Activated CD4-positive, alpha-beta T cell treated with anti-CD3 and anti-CD28 coated beads, Interleukin-2, amount 10 ng/mL, durations not matched to agents 7 days and 5 days (primary cell): ENCODE measurements at regions not wholly inside any gene's neighbourhood (a gene's known extent, or its start where the extent isn't known, plus 50 kb on each side); places are given as distances from the start of the nearest gene placed in this dataset.

Experiments
- CTCF ChIA-PET: fragments of 350-600 bp; sonication (Branson Sonifier 250); formaldehyde crosslinking; loops from one replicate; lab custom pipeline; 2021; ENCODE audit warnings: antibody characterized with exemption; lab: Charles Lee
- POLR2A ChIA-PET: fragments of 350-600 bp; sonication (Branson Sonifier 250); formaldehyde crosslinking; loops from one replicate; lab custom pipeline; 2021; ENCODE audit warnings: antibody characterized with exemption; lab: Charles Lee
- DNase-seq: peaks from one replicate; pipeline ENCODE4 v3.0.0-alpha.2; 2020
- H3K27ac Mint-ChIP-seq: one replicate; pipeline ENCODE4 v1.8.0; 2021; ENCODE audit warnings: mild to moderate bottlenecking, moderate library complexity, mixed read lengths
- H3K27me3 Mint-ChIP-seq: one replicate; pipeline ENCODE4 v1.8.0; 2021; ENCODE audit warnings: mixed read lengths
- H3K36me3 Mint-ChIP-seq: one replicate; pipeline ENCODE4 v1.8.0; 2021; ENCODE audit warnings: low read depth, mixed read lengths
- H3K4me1 Mint-ChIP-seq: one replicate; pipeline ENCODE4 v1.8.0; 2021; ENCODE audit warnings: mixed read lengths
- H3K4me3 Mint-ChIP-seq: one replicate; pipeline ENCODE4 v1.8.0; 2021; ENCODE audit warnings: mild to moderate bottlenecking, moderate library complexity, mixed read lengths
- H3K9me3 Mint-ChIP-seq: one replicate; pipeline ENCODE4 v1.8.0; 2021; ENCODE audit warnings: mixed read lengths

DNA sequence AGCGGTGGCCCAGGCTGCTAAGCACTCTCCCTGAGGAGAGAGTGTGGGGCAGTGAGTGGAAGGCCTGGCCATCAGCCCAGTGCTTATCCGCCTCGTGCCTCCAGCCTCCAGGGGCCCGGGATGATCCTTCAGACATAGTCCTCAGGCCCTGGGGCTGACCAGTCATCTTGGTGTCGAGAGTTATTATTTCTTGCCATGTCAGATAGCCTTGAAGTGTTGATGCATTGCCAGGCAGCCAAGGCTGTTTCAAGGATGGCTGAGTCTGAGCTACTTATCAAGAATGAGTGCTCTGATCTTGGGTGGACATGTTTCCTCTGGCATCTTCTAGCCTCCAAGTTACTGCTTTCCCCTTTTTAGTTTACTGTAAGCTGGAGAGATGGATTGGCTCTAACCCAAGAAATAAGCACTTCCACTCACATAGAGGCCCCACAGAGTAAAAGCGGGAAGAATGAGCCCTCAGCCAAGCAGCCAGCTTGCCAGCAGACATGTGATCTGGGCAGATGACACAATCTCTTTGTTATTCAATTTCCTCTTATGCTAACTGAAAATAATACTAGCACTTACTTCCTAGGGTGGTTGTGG lies 136.5 kb upstream of the NAMPT start:
- no peak for DNase-seq
- Mint-ChIP-seq H3K36me3 (no peaks in the 10 kb centered on the region), H3K27me3 (peaks cover 3% of the 10 kb centered on the region), H3K9me3 (peaks cover 7% of the 10 kb centered on the region), H3K4me3 (no peak overlapping the region), H3K4me1 (peaks cover 17% of the 10 kb centered on the region), H3K27ac (no peak overlapping the region)
- CTCF ChIA-PET = interaction anchor here (0.6 to 1.4 kb wide), 4 partner anchors 14 to 249 kb away, joined by 3 to 5 read pairs (median 3); partner anchors contain the start of gene NAMPT
- POLR2A ChIA-PET = interaction anchor here (0.5 kb wide), 1 partner anchor 144 kb away, joined by 3 read pairs; no protein-coding TSS in a partner anchor

DNA sequence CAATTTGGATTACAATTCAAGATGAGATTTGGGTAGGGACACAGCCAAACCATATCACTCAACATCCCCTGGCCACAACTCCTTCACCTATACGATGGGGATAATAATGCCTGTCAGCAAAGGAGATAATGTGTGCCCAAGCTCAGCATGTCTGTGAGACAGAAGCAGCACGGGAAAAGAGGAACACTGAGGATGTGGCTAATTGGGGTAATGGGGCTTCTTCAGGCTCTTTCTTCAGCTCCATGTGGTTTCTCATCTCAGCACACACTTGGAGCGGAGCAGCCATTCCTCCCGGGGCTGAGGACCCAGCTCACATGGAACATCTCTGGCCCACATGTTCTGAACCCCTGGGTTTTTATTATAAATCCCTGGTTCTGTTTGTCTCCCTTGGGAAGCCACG lies 136.0 kb upstream of the NAMPT start:
- Mint-ChIP-seq H3K27me3 (peaks cover 3% of the 10 kb centered on the region), H3K27ac (no peak overlapping the region), H3K4me1 (peaks cover 17% of the 10 kb centered on the region), H3K4me3 (no peak overlapping the region), H3K36me3 (no peaks in the 10 kb centered on the region), H3K9me3 (peaks cover 9% of the 10 kb centered on the region)
- CTCF ChIA-PET = interaction anchor here (0.6 to 1.4 kb wide), 4 partner anchors 14 to 248 kb away, joined by 3 to 5 read pairs (median 4); no protein-coding TSS in a partner anchor
- POLR2A ChIA-PET = interaction anchor here (0.5 kb wide), 1 partner anchor 143 kb away, joined by 3 read pairs; no protein-coding TSS in a partner anchor
- DNase-seq = no peak

DNA sequence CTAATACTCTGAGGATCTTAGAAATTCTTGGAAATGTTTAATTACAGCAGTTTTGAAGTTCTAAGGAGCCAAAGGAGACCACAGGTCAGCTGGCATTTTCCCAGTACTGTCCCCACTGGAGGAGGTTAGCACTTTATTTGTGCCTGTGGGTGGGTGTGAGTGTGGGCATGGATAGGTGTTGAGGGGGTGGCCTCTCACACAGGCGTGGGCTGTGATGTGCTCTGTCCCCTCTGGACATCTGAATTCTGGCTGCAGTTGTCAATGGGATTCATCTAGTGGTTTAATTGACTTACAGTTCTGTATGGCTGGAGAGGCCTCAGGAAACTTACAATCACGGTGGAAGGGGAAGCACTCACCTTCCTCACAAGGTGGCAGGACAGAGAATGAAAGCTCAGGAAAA lies 135.4 kb upstream of the NAMPT start:
- Mint-ChIP-seq H3K4me3 (no peak overlapping the region), H3K36me3 (peaks cover 1% of the 10 kb centered on the region)

DNA sequence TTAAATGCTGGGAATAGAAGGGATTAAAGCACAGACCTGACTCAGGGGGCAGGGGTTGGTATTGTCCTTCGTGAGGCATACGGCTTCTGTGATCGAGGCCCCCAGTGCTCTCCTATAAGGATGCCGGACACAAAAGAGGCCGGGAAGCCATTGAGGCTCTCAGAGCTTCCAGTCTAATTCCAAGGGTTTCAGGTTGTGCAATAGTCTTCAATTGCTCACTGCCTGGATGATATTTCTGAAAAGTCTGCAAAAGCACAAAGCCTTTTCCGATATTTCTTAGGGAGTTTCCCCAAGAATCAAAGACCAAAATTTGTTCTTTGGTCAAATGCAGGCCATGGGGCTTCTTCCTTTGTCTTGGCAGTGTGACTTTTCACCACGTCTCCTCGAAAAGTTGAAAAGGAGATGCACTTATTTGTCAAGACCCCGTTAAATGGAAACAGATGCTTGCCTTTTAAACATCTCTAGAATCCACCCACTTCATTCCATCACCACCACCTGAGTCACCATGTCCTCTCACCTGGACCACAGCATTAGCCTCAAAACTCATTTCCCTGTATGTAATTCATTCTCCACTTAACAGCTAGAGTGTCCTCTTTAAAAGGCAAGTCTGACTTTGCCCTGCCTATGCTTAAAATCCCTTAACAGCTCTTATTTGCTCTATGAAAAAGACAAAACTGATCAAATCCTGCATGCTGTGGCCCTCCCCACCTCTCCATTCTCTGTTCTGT lies 134.8 kb upstream of the NAMPT start:
- DNase-seq = no peak
- Mint-ChIP-seq H3K27me3 (peaks cover 8% of the 10 kb centered on the region), H3K27ac (no peak overlapping the region), H3K4me1 (peaks cover 9% of the 10 kb centered on the region), H3K36me3 (peaks cover 1% of the 10 kb centered on the region), H3K9me3 (peaks cover 9% of the 10 kb centered on the region), H3K4me3 (no peak overlapping the region)
- CTCF ChIA-PET = interaction anchor here (1.3 to 1.4 kb wide), 2 partner anchors 13 to 15 kb away, joined by 3 to 5 read pairs; no protein-coding TSS in a partner anchor
- POLR2A ChIA-PET = no interaction called here

More for the DNA sequence above, 135.4 kb upstream of the NAMPT start:
- Mint-ChIP-seq H3K9me3 (peaks cover 9% of the 10 kb centered on the region), H3K27ac (no peak overlapping the region), H3K4me1 (peaks cover 15% of the 10 kb centered on the region), H3K27me3 (peaks cover 8% of the 10 kb centered on the region)
- CTCF ChIA-PET = interaction anchor here (0.6 to 1.4 kb wide), 2 partner anchors 13 to 38 kb away, joined by 3 to 4 read pairs; no protein-coding TSS in a partner anchor
- no peak for DNase-seq
- POLR2A ChIA-PET = no interaction called here

DNA sequence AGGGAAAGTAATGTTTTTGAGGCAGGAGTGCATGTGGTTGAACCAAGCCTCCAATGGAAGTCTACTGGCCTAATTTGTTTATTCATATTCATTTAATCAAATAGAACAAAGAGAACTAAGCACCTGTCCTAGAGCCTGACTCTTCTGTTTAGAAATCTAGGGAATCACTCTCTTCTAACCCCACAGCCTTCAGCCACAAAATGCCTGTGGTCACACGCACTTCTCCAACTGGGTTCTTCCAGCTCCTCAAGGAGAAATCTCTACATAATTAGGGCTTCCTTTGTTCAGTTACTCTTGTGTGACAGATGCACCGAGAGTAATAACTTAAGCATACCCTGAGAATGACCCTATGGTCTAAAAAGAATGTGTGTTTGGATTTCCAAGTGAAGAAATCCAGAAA lies 133.7 kb upstream of the NAMPT start:
- CTCF ChIA-PET = interaction anchor here (1.3 kb wide), 1 partner anchor 16 kb away, joined by 5 read pairs; no protein-coding TSS in a partner anchor
- Mint-ChIP-seq H3K27ac (no peak overlapping the region), H3K4me1 (peaks cover 5% of the 10 kb centered on the region), H3K27me3 (peaks cover 8% of the 10 kb centered on the region), H3K4me3 (no peak overlapping the region), H3K9me3 (peaks cover 9% of the 10 kb centered on the region), H3K36me3 (peaks cover 1% of the 10 kb centered on the region)
- POLR2A ChIA-PET = no interaction called here
- DNase-seq = no peak

DNA sequence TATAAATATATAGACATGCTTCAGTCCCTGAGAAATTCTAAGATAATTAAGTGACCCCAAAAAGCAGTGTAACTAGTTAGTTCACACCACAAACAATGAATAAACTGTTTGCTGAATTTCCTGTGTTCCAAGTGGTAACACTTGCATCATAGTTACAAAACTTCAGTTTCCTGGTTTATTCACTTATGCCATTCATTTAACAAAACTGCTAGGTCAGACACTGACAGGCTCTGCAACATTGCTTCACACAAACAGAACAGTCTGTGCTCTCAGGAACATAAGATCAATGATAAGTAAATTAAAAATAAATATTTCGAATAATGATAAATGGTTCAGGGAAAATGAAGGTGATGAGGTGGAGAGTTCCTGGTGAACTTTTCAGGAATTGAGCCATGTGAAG lies 133.3 kb upstream of the NAMPT start:
- Mint-ChIP-seq H3K36me3 (peaks cover 1% of the 10 kb centered on the region), H3K4me3 (no peak overlapping the region), H3K27me3 (peaks cover 9% of the 10 kb centered on the region), H3K9me3 (peaks cover 9% of the 10 kb centered on the region), H3K27ac (no peak overlapping the region), H3K4me1 (peaks cover 5% of the 10 kb centered on the region)
- no peak for DNase-seq
- ChIA-PET POLR2A (no interaction called here), CTCF (no interaction called here)

DNA sequence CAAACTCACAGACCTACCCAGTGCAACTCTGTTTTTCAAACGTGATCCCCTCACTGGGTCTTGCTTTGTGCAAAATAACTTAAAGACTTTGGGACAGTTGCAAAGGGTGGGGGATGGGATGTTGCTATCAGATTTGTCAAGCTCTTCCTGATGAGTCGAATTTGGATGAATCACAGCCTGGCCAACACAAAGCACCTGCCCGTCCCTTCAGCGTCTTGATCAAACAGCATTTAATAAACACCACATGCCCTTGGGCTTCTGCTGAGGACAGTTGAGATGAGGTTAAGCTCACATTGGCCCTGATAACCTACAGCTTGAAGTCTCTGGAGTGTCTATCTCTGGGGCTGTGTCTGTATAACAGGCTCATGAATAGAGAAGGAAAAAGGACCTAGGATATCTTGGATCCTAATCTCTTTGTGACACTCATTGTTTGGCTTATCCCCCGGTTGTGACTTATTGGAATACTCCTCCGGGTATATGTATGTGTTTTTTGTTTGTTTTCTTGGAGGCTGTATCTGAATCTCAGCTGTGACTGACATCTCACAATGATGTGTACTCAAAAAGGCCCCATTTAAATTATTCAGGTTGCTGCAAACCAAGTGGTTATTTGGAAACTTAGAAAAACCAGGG lies 132.6 kb upstream of the NAMPT start:
- ChIA-PET POLR2A (no interaction called here), CTCF (interaction anchor here (0.6 to 1.5 kb wide), 3 partner anchors 8 to 540 kb away, joined by 3 read pairs; no protein-coding TSS in a partner anchor)
- Mint-ChIP-seq H3K36me3 (peaks cover 1% of the 10 kb centered on the region), H3K27me3 (peaks cover 10% of the 10 kb centered on the region), H3K9me3 (peaks cover 9% of the 10 kb centered on the region), H3K4me3 (no peak overlapping the region), H3K4me1 (peaks cover 5% of the 10 kb centered on the region), H3K27ac (no peak overlapping the region)
- DNase-seq = no peak

DNA sequence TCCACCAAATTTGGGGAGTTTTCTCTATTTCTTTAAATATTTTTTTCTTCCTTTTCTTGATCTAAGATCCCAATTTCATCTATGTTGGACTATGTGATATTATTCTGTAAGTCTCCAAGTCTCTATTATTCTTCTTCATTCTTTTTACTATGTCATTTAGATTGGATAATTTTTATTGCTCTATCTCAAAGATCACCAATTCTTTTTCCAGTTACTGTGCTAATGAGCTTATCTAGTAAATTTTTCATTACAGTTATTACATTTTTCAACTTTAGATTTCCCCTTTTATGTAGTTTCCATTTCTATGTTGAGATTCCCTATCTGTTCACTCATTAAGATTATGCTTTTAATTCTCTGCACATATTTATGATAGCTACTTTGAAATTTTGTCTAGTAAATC lies 131.6 kb upstream of the NAMPT start:
- ChIA-PET POLR2A (no interaction called here), CTCF (interaction anchor here (0.9 to 1.5 kb wide), 2 partner anchors 9 to 46 kb away, joined by 3 read pairs; no protein-coding TSS in a partner anchor)
- H3K9me3 Mint-ChIP-seq = peaks cover 12% of the 10 kb centered on the region
- H3K4me1 Mint-ChIP-seq = peaks cover 5% of the 10 kb centered on the region
- peaks cover 14% of the 10 kb centered on the region for H3K27me3 Mint-ChIP-seq
- H3K4me3 Mint-ChIP-seq = no peak overlapping the region
- H3K27ac Mint-ChIP-seq = no peak overlapping the region
- no peak for DNase-seq
- peaks cover 1% of the 10 kb centered on the region for H3K36me3 Mint-ChIP-seq

DNA sequence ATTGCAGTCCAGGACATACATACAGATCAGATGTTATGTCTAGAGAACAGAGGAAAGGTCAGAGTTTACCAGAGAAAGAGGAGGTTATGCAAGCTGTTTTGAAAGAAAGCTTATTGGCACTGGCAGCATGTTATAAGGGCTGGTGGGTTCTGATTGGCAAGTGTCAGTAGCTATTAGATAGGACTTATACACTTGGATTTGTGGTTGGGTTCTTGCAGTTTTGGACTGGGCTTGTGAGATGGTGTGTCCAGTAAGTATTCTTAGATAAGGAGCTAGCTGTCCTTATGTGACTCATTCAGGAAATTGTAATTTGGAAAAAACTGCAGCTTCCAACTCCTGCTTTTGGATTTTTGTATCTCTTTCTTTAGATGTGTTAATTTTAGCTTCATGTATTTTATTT lies 130.7 kb upstream of the NAMPT start:
- Mint-ChIP-seq H3K36me3 (peaks cover 1% of the 10 kb centered on the region), H3K27me3 (peaks cover 19% of the 10 kb centered on the region), H3K9me3 (peaks cover 16% of the 10 kb centered on the region), H3K27ac (no peak overlapping the region), H3K4me1 (peaks cover 6% of the 10 kb centered on the region), H3K4me3 (no peak overlapping the region)
- ChIA-PET CTCF (interaction anchor here (1.2 to 1.5 kb wide), 3 partner anchors 13 to 238 kb away, joined by 3 to 4 read pairs (median 3); no protein-coding TSS in a partner anchor), POLR2A (no interaction called here)
- no peak for DNase-seq

DNA sequence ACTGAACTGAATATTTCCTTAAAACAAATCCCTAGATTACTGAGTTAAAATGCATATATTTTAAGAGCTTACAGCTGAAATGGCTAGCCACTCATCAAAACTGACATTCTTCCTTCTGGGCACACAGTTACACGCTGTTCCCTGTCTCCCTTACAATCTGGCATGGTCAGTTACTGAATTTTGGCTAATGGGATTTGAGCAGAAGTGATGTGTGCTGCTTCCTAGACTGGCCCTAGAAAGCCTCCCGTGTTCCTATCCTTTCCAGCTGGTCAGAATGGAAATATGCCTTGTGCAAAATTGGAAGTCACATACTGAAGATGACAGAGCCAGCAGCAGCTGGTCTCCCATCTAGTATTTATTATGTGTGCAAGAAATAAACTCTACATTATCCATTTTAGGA lies 128.7 kb upstream of the NAMPT start:
- no peak overlapping the region for H3K4me3 Mint-ChIP-seq
- POLR2A ChIA-PET = no interaction called here
- no peak overlapping the region for H3K27ac Mint-ChIP-seq
- no peak for DNase-seq
- peaks cover 23% of the 10 kb centered on the region for H3K27me3 Mint-ChIP-seq
- H3K4me1 Mint-ChIP-seq = peaks cover 5% of the 10 kb centered on the region
- H3K36me3 Mint-ChIP-seq = peaks cover 1% of the 10 kb centered on the region
- CTCF ChIA-PET = no interaction called here
- peaks cover 17% of the 10 kb centered on the region for H3K9me3 Mint-ChIP-seq

DNA sequence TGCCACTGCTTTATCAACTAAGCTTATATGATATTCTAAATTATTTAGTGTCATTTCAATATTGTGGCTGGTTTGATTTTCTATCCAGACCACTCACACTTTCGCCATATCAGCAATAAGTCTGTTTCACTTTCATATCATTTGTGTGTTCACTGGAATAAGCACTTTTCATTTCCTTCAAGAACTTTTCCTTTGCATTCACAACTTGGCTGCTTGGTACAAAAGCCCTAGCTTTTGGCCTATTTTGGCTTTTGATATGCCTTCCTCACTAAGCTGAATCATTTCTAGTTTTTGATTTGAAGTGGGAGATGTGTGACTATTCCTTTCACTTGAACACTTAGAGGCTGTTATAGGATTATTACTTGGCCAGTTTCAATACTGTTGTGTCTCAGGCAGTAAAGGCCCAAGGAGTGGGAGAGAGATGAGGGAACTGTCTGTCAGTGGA lies 120.9 kb upstream of the NAMPT start:
- peaks cover 10% of the 10 kb centered on the region for H3K27me3 Mint-ChIP-seq
- no peaks in the 10 kb centered on the region for H3K36me3 Mint-ChIP-seq
- no peak overlapping the region for H3K4me3 Mint-ChIP-seq
- CTCF ChIA-PET = no interaction called here
- POLR2A ChIA-PET = no interaction called here
- peaks cover 12% of the 10 kb centered on the region for H3K9me3 Mint-ChIP-seq
- H3K4me1 Mint-ChIP-seq = peaks cover 16% of the 10 kb centered on the region
- H3K27ac Mint-ChIP-seq = no peak overlapping the region
- no peak for DNase-seq

DNA sequence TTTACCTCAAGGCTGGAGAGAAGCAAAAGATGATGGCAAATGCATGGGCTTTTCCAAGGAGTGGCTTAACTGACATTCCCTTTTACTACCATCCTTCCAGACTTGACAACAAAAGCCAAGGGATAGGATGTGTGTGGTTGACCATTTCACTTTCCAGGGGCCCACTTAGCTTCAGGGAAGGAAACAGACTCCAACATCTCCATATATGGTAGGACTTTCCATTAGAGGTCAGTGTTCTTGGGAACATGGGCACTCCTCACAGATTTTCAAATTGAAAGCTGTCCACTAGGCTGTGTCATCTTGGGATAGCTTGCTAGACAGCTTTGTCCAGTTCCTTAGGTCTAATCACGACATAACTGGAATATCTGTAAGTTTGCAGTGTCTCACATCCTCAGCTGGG lies 118.1 kb upstream of the NAMPT start:
- DNase-seq = no peak
- Mint-ChIP-seq H3K27ac (no peak overlapping the region), H3K27me3 (peaks cover 20% of the 10 kb centered on the region), H3K4me3 (no peak overlapping the region), H3K4me1 (peaks cover 13% of the 10 kb centered on the region), H3K36me3 (no peaks in the 10 kb centered on the region), H3K9me3 (peaks cover 14% of the 10 kb centered on the region)
- POLR2A ChIA-PET = no interaction called here
- CTCF ChIA-PET = interaction anchor here (1.0 to 1.4 kb wide), 2 partner anchors 11 to 36 kb away, joined by 4 read pairs; no protein-coding TSS in a partner anchor
